Mammary epithelial cell (primary cell): ENCODE measurements at regions not wholly inside any gene's neighbourhood (a gene's known extent, or its start where the extent isn't known, plus 50 kb on each side); places are given as distances from the start of the nearest gene placed in this dataset.

Experiments
- CTCF ChIP-seq, 2 donors: IDR thresholded peaks in 1 of 2; conservative IDR thresholded peaks in 1 of 2; 2 replicates each; pipeline ENCODE4 v1.5.1; 2011 to 2012; ENCODE audit warnings: inconsistent platforms in 2 of 2, low read length in 2 of 2, mild to moderate bottlenecking in 2 of 2, control low read depth in 1 of 2, low read depth in 1 of 2; ENCODE audit not compliant: insufficient read depth in 1 of 2; ENCODE audit errors: extremely low read depth in 1 of 2
- EZH2 ChIP-seq: IDR thresholded peaks from 2 replicates; pipeline ENCODE4 v1.6.1; 2012; ENCODE audit warnings: low read length, inconsistent platforms, borderline replicate concordance

DNA sequence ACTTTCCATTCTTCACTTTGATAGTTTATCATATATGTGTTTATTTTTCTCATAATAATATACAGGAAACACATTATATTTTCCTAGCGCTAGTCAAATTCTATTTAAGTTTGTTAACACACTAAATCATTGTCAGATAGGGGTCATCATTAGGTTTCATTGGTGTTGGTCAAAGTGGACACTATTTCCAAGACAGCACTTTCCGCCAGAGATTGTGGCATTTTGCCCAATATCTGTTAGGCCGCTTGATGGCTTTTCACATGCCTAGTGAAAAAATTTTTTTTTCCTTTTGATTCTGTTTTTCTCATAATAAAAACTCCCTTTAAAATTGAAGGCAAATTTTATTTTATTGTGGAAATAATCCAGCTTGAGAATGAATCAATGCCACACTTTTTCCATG lies 495.4 kb upstream of the AKR1E2 start:
- TF ChIP-seq CTCF (conservative IDR thresholded peaks at IDR 0.05 in 1 of 2, IDR thresholded peaks at IDR 0.05 in 1 of 2; ENCODE audit: extremely low read depth in 1 of 2, insufficient read depth in 1 of 2, low read depth in 1 of 2, low read length in 2 of 2) (no peak), EZH2 (no peak)
